HUES64 (cell line): ENCODE measurements at regions not wholly inside any gene's neighbourhood (a gene's known extent, or its start where the extent isn't known, plus 50 kb on each side); places are given as distances from the start of the nearest gene placed in this dataset.

ENCODE experiments used
- H3K27ac ChIP-seq: 2 replicates; pipeline ENCODE4 v1.7.0; 2013; ENCODE audit warnings: low read depth, low read length, inconsistent platforms
- H3K27me3 ChIP-seq: 2 replicates; pipeline ENCODE4 v1.6.1; 2013; ENCODE audit warnings: mild to moderate bottlenecking, low read length; ENCODE audit not compliant: insufficient read depth
- H3K36me3 ChIP-seq: 2 replicates; pipeline ENCODE4 v1.6.1; 2013; ENCODE audit warnings: mild to moderate bottlenecking, low read length; ENCODE audit not compliant: insufficient read depth
- H3K4me1 ChIP-seq: 2 replicates; pipeline ENCODE4 v1.6.1; 2013; ENCODE audit warnings: mild to moderate bottlenecking, low read length, moderate library complexity; ENCODE audit not compliant: insufficient read depth
- H3K4me3 ChIP-seq: 2 replicates; pipeline ENCODE4 v1.5.1; 2013; ENCODE audit warnings: mild to moderate bottlenecking, low read length, moderate library complexity
- H3K9ac ChIP-seq: 2 replicates; pipeline ENCODE4 v1.6.1; 2013; ENCODE audit warnings: mild to moderate bottlenecking, low read depth, low read length
- H3K9me3 ChIP-seq: 2 replicates; pipeline ENCODE4 v1.6.1; 2013; ENCODE audit warnings: low read depth, low read length; ENCODE audit not compliant: insufficient read depth
- WGBS: fragments of 150-250, 120-280 bp; methylation state at CpG from one replicate; pipeline ENCODE4 v1.1.7; 2013; ENCODE audit warnings: missing lambda C conversion rate; 5-methylcytosine and 5-hydroxymethylcytosine counted together

- Histone ChIP-seq H3K36me3 (no peaks in the 10 kb centered on the region), H3K4me3 (no peak overlapping the region), H3K4me1 (peaks cover 12% of the 10 kb centered on the region), H3K27ac (no peak overlapping the region), H3K27me3 (no peaks in the 10 kb centered on the region), H3K9me3 (no peaks in the 10 kb centered on the region), H3K9ac (no peak overlapping the region)
- 98% methylated on average over 4 of the region's 4 CpGs for WGBS
These were observed 186.2 kb downstream of the FOXL1 start for GRCh38 chr16:86764551-86764950.

- H3K36me3 ChIP-seq = no peaks in the 10 kb centered on the region
- H3K27ac ChIP-seq = no peak overlapping the region
- H3K9me3 ChIP-seq = no peaks in the 10 kb centered on the region
- no peaks in the 10 kb centered on the region for H3K27me3 ChIP-seq
- H3K4me1 ChIP-seq = peaks cover 12% of the 10 kb centered on the region; the same call in 1 of the 2 replicates
- WGBS = 88% methylated on average over 6 of the region's 6 CpGs
- no peak overlapping the region for H3K9ac ChIP-seq
- no peak overlapping the region for H3K4me3 ChIP-seq
These were observed 187.2 kb downstream of the FOXL1 start for GRCh38 chr16:86765389-86766026.

GRCh38 chr16:86766700-86767099 lies 188.4 kb downstream of the FOXL1 start:
- Histone ChIP-seq H3K9me3 (0 out of 2 replicates have a peak, but pooled peaks cover 2% of the 10 kb centered on the region), H3K9ac (no peak overlapping the region), H3K36me3 (no peaks in the 10 kb centered on the region), H3K4me3 (no peak overlapping the region), H3K27ac (no peak overlapping the region), H3K4me1 (0 out of 2 replicates have a peak, but pooled peaks cover 7% of the 10 kb centered on the region), H3K27me3 (no peaks in the 10 kb centered on the region)
- WGBS = 94% methylated on average over 2 of the region's 2 CpGs

GRCh38 chr16:86768228-86768791 lies 190.0 kb downstream of the FOXL1 start:
- 82% methylated on average over 13 of the region's 13 CpGs for WGBS
- H3K27me3 ChIP-seq = no peaks in the 10 kb centered on the region
- no peak overlapping the region for H3K9ac ChIP-seq

GRCh38 chr16:86768999-86769398 lies 190.7 kb downstream of the FOXL1 start:
- Histone ChIP-seq H3K9me3 (0 out of 2 replicates have a peak, but pooled peaks cover 2% of the 10 kb centered on the region), H3K27ac (no peak overlapping the region), H3K36me3 (no peaks in the 10 kb centered on the region), H3K9ac (no peak overlapping the region), H3K4me1 (peaks cover 1% of the 10 kb centered on the region; the same call in 1 of the 2 replicates), H3K4me3 (no peak overlapping the region), H3K27me3 (no peaks in the 10 kb centered on the region)
- WGBS = 96% methylated on average over 7 of the region's 7 CpGs

More at GRCh38 chr16:86768228-86768791, 190.0 kb downstream of the FOXL1 start:
- Histone ChIP-seq H3K4me1 (peaks cover 7% of the 10 kb centered on the region; the same call in 1 of the 2 replicates), H3K9me3 (0 out of 2 replicates have a peak, but pooled peaks cover 2% of the 10 kb centered on the region), H3K36me3 (no peaks in the 10 kb centered on the region), H3K4me3 (no peak overlapping the region), H3K27ac (no peak overlapping the region)

- no peak overlapping the region for H3K27ac ChIP-seq
- H3K9me3 ChIP-seq = 0 out of 2 replicates have a peak, but pooled peaks cover 2% of the 10 kb centered on the region
- H3K4me1 ChIP-seq = no peaks in the 10 kb centered on the region; the same call in 1 of the 2 replicates
- H3K9ac ChIP-seq = no peak overlapping the region
- H3K27me3 ChIP-seq = no peaks in the 10 kb centered on the region
- no peaks in the 10 kb centered on the region for H3K36me3 ChIP-seq
- 79% methylated on average over 7 of the region's 8 CpGs for WGBS
- no peak overlapping the region for H3K4me3 ChIP-seq
These were observed 193.4 kb downstream of the FOXL1 start for GRCh38 chr16:86771506-86772460.

- 72% methylated on average over 16 of the region's 16 CpGs for WGBS
- no peak overlapping the region for H3K4me3 ChIP-seq
- no peak overlapping the region for H3K9ac ChIP-seq
- H3K36me3 ChIP-seq = no peaks in the 10 kb centered on the region
- no peaks in the 10 kb centered on the region; the same call in 1 of the 2 replicates for H3K4me1 ChIP-seq
- H3K27ac ChIP-seq = no peak overlapping the region
- H3K9me3 ChIP-seq = 0 out of 2 replicates have a peak, but pooled peaks cover 2% of the 10 kb centered on the region
- no peaks in the 10 kb centered on the region for H3K27me3 ChIP-seq
These were observed 194.5 kb downstream of the FOXL1 start for GRCh38 chr16:86772671-86773353.

- Histone ChIP-seq H3K9ac (no peak overlapping the region), H3K4me3 (no peak overlapping the region), H3K27ac (no peak overlapping the region), H3K9me3 (0 out of 2 replicates have a peak, but pooled peaks cover 2% of the 10 kb centered on the region), H3K27me3 (no peaks in the 10 kb centered on the region), H3K36me3 (no peaks in the 10 kb centered on the region), H3K4me1 (no peaks in the 10 kb centered on the region; the same call in 1 of the 2 replicates)
- 80% methylated on average over 4 of the region's 4 CpGs for WGBS
These were observed 195.0 kb downstream of the FOXL1 start for GRCh38 chr16:86773354-86773715.

- Histone ChIP-seq H3K4me1 (no peaks in the 10 kb centered on the region; the same call in 1 of the 2 replicates), H3K27ac (no peak overlapping the region), H3K4me3 (no peak overlapping the region), H3K9me3 (0 out of 2 replicates have a peak, but pooled peaks cover 2% of the 10 kb centered on the region), H3K9ac (no peak overlapping the region), H3K27me3 (no peaks in the 10 kb centered on the region), H3K36me3 (no peaks in the 10 kb centered on the region)
- 95% methylated on average over 12 of the region's 12 CpGs for WGBS
These were observed 196.6 kb downstream of the FOXL1 start for GRCh38 chr16:86774931-86775330.

GRCh38 chr16:86775511-86775921 lies 197.2 kb downstream of the FOXL1 start:
- no peaks in the 10 kb centered on the region; the same call in 1 of the 2 replicates for H3K4me1 ChIP-seq
- no peak overlapping the region for H3K27ac ChIP-seq
- H3K9me3 ChIP-seq = 0 out of 2 replicates have a peak, but pooled peaks cover 2% of the 10 kb centered on the region
- H3K4me3 ChIP-seq = no peak overlapping the region
- H3K36me3 ChIP-seq = no peaks in the 10 kb centered on the region
- 64% methylated on average over 14 of the region's 14 CpGs for WGBS
- H3K27me3 ChIP-seq = no peaks in the 10 kb centered on the region
- no peak overlapping the region for H3K9ac ChIP-seq
